HEK293 (cell line): ENCODE measurements at regions not wholly inside any gene's neighbourhood (a gene's known extent, or its start where the extent isn't known, plus 50 kb on each side); places are given as distances from the start of the nearest gene placed in this dataset.

Experiments used
- CTCF ChIP-seq: fragments of 450-650 bp; formaldehyde crosslinking; IDR thresholded peaks from 2 replicates; pipeline ENCODE4 v1.5.1; 2016; ENCODE audit warnings: missing biosample characterization, missing genetic modification characterization
- GLI4 ChIP-seq: fragments of 450-650 bp; formaldehyde crosslinking; IDR thresholded peaks from 2 replicates; pipeline ENCODE4 v1.5.1; 2016; ENCODE audit warnings: missing biosample characterization, missing genetic modification characterization
- MZF1 ChIP-seq: fragments of 450-650 bp; formaldehyde crosslinking; IDR thresholded peaks from 2 replicates; pipeline ENCODE4 v1.5.1; 2017; ENCODE audit warnings: missing biosample characterization, missing genetic modification characterization, borderline replicate concordance
- ZEB2 ChIP-seq: fragments of 450-650 bp; formaldehyde crosslinking; IDR thresholded peaks from 2 replicates; pipeline ENCODE4 v1.5.1; 2016; ENCODE audit warnings: missing biosample characterization, missing genetic modification characterization
- ZNF274 ChIP-seq, 2 experiments: fragments of 200-500 bp in 1 of 2; fragments of 450-650 bp in 1 of 2; sonication (Bioruptor generic) in 1 of 2; formaldehyde crosslinking in 1 of 2; IDR thresholded peaks; 2 replicates each; pipeline versions ENCODE4 v1.5.1 to v1.6.1; 2014 to 2016; ENCODE audit warnings: borderline replicate concordance in 1 of 2, inconsistent platforms in 1 of 2, low read length in 1 of 2, missing biosample characterization in 1 of 2, missing genetic modification characterization in 1 of 2
- ZNF529 ChIP-seq: fragments of 450-650 bp; formaldehyde crosslinking; IDR thresholded peaks from 2 replicates; pipeline ENCODE4 v1.5.1; 2017; ENCODE audit warnings: missing genetic modification characterization, missing biosample characterization; ENCODE audit not compliant: insufficient replicate concordance
- ZNF777 ChIP-seq: fragments of 450-650 bp; formaldehyde crosslinking; IDR thresholded peaks from 2 replicates; pipeline ENCODE4 v1.5.1; 2017; ENCODE audit warnings: missing biosample characterization, missing genetic modification characterization, borderline replicate concordance
- ZNF791 ChIP-seq: fragments of 450-650 bp; formaldehyde crosslinking; IDR thresholded peaks from 2 replicates; pipeline ENCODE4 v1.5.1; 2016; ENCODE audit warnings: missing biosample characterization, missing genetic modification characterization

GRCh38 chr5:10838038-10838437 lies 77.0 kb upstream of the DAP start:
- TF ChIP-seq ZEB2 (tag by site-specific recombination) (no peak), ZNF777 (tag by site-specific recombination) (no peak), ZNF529 (tag by site-specific recombination) (no peak), CTCF (tag by site-specific recombination) (no peak), MZF1 (tag by site-specific recombination) (no peak), ZNF274 (IDR thresholded peaks at IDR 0.05; ENCODE audit: low read length) (no peak), ZNF274 (tag by site-specific recombination; IDR thresholded peaks at IDR 0.05; ENCODE audit: borderline replicate concordance) (no peak), GLI4 (tag by site-specific recombination) (no peak), ZNF791 (tag by site-specific recombination) (no peak)
